ENCODE measurements at regions not wholly inside any gene's neighbourhood (a gene's known extent, or its start where the extent isn't known, plus 50 kb on each side); places are given as distances from the start of the nearest gene placed in this dataset.

DNA sequence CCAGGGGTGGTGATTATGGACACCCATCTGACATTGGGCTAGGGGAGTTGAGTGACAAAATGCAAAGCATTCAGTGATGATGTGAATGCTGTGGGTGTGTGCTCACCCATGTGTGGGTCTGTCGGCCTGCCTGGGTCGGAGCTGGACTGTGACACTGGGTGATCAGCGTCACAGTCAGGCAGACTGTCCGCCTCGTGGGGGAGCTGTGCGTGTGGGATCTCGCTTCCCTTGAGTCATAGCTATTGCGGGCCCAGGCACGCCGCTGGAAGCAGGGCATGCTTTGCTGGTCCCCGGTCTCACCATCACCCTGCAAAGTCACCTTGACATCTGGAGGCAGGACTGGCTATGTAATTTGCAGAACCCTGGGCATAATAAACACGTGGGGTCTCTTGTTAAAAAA lies 156.9 kb upstream of the IGSF21 start:
- TF ChIP-seq RFX5 (IDR thresholded peaks at IDR 0.05; ENCODE audit: borderline replicate concordance, low read depth, low read length) (no peak), CHD2 (IDR thresholded peaks at IDR 0.05; ENCODE audit: low read length) (no peak), CBX5 (IDR thresholded peaks at IDR 0.05; ENCODE audit: low read depth, low read length) (no peak), EZH2 (IDR thresholded peaks at IDR 0.05; ENCODE audit: low read depth, low read length, severe bottlenecking) (no peak), TCF12 (IDR thresholded peaks at IDR 0.05; ENCODE audit: low read depth, low read length) (no peak), JUND (IDR thresholded peaks at IDR 0.05; ENCODE audit: low read length) (no peak), ASH2L (IDR thresholded peaks at IDR 0.05; ENCODE audit: low read length) (no peak), YY1 (IDR thresholded peaks at IDR 0.05; ENCODE audit: low read depth, low read length) (no peak), BRCA1 (IDR thresholded peaks at IDR 0.05; ENCODE audit: low read depth, low read length) (no peak)
- TF ChIP-seq, protein P1, sequence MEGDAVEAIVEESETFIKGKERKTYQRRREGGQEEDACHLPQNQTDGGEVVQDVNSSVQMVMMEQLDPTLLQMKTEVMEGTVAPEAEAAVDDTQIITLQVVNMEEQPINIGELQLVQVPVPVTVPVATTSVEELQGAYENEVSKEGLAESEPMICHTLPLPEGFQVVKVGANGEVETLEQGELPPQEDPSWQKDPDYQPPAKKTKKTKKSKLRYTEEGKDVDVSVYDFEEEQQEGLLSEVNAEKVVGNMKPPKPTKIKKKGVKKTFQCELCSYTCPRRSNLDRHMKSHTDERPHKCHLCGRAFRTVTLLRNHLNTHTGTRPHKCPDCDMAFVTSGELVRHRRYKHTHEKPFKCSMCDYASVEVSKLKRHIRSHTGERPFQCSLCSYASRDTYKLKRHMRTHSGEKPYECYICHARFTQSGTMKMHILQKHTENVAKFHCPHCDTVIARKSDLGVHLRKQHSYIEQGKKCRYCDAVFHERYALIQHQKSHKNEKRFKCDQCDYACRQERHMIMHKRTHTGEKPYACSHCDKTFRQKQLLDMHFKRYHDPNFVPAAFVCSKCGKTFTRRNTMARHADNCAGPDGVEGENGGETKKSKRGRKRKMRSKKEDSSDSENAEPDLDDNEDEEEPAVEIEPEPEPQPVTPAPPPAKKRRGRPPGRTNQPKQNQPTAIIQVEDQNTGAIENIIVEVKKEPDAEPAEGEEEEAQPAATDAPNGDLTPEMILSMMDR (IDR thresholded peaks at IDR 0.05; ENCODE audit: control extremely low read depth in 1 of 3, insufficient read depth in 1 of 3, low read depth in 1 of 3, low read length in 3 of 3) = no peak
